ENCODE measurements at regions not wholly inside any gene's neighbourhood (a gene's known extent, or its start where the extent isn't known, plus 50 kb on each side); places are given as distances from the start of the nearest gene placed in this dataset.

DNA sequence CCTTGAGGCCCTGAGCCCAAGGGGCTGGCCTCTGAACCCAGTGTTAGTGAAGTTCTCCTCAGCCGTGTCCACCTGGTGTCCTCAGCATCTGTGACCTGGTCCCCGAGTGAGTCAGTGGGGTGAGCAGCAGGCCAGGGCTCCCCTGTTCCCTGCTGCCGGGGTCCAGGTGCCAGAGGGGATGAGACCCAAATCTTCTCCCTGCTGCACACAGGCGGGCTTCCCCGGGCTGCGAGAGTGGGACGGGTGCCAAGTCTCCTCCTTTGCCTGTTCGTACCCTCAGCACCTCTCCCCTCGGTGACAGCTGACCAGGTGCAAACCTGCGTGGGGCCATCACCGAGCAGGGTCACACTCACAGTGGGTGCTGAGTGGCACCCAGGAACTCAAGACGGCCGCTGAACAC lies 514.5 kb downstream of the TBC1D22A start:
- FAIRE-seq, result no peak
- H4K20me1 ChIP-seq (ENCODE audit: insufficient read depth, low read length), result no peaks in the 10 kb centered on the region
- H3K27ac ChIP-seq (ENCODE audit: extremely low read length, insufficient read depth, low read length), result no peak overlapping the region
- CTCF ChIA-PET (ENCODE audit: low intra/inter-chr PET ratio, low total read pairs), result no interaction called here
- no peaks in the 10 kb centered on the region for H3K79me2 ChIP-seq (ENCODE audit: insufficient read depth, low read length)
- H3K27me3 ChIP-seq (ENCODE audit: control insufficient read depth in 1 of 2, insufficient read depth in 2 of 2, low read length in 2 of 2), result peaks cover 5 to 55% of the 10 kb centered on the region in 2 experiments
- H3K4me3 ChIP-seq (replicated peaks in 1 of 3; ENCODE audit: insufficient read depth in 1 of 3, low read depth in 2 of 3, low read length in 3 of 3), result no peak overlapping the region
- TF ChIP-seq, protein P1, sequence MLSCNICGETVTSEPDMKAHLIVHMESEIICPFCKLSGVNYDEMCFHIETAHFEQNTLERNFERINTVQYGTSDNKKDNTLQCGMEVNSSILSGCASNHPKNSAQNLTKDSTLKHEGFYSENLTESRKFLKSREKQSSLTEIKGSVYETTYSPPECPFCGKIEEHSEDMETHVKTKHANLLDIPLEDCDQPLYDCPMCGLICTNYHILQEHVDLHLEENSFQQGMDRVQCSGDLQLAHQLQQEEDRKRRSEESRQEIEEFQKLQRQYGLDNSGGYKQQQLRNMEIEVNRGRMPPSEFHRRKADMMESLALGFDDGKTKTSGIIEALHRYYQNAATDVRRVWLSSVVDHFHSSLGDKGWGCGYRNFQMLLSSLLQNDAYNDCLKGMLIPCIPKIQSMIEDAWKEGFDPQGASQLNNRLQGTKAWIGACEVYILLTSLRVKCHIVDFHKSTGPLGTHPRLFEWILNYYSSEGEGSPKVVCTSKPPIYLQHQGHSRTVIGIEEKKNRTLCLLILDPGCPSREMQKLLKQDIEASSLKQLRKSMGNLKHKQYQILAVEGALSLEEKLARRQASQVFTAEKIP (CRISPR knock-in tag; IDR thresholded peaks at IDR 0.05; ENCODE audit: borderline replicate concordance), result no peak
- no peak for TF ChIP-seq ZFAT (CRISPR knock-in tag; conservative IDR thresholded peaks at IDR 0.05)
- no peak for TF ChIP-seq ZNF784 (CRISPR knock-in tag; IDR thresholded peaks at IDR 0.05; ENCODE audit: borderline replicate concordance)
- TF ChIP-seq TBL1XR1 (IDR thresholded peaks at IDR 0.05; ENCODE audit: borderline replicate concordance, low read length, partially characterized antibody), result no peak
- TF ChIP-seq MBNL3 (CRISPR knock-in tag; conservative IDR thresholded peaks at IDR 0.05), result no peak
- no peak for TF ChIP-seq RBM22 (optimal IDR thresholded peaks at IDR 0.05; ENCODE audit: low read length)
- TF ChIP-seq ZNF180 (CRISPR knock-in tag; IDR thresholded peaks at IDR 0.05; ENCODE audit: borderline replicate concordance, low read depth), result no peak
- TF ChIP-seq SMARCE1 (IDR thresholded peaks at IDR 0.05; ENCODE audit: borderline replicate concordance), result no peak
- no peak for TF ChIP-seq PREB (CRISPR knock-in tag; IDR thresholded peaks at IDR 0.05)
- TF ChIP-seq HOXA9 (CRISPR knock-in tag; IDR thresholded peaks at IDR 0.05; ENCODE audit: borderline replicate concordance), result no peak
- no peak for TF ChIP-seq PAF1 (CRISPR knock-in tag; IDR thresholded peaks at IDR 0.05)
- H3K4me1 ChIP-seq (ENCODE audit: insufficient read depth, low read length), result no peaks in the 10 kb centered on the region
- intact Hi-C loops (cut with micrococcal nuclease; ENCODE audit: unreplicated experiment) (no loop called here), in situ Hi-C loops (cut with HindIII; ENCODE audit: extremely low pct_ligation_motif_present, low pct_unique_long_range_greater_than_20kb) (no loop called here)
- BruUV-seq (replicated peaks), result no TSS peak
- no peak for DNase-seq (ENCODE audit: low spot score)
- H3K4me2 ChIP-seq (ENCODE audit: low read depth, low read length), result no peak overlapping the region
- H3K36me3 ChIP-seq (replicated peaks in 1 of 2; ENCODE audit: control insufficient read depth in 1 of 2, insufficient read depth in 2 of 2, low read length in 2 of 2), result no peaks in the 10 kb centered on the region
- no peak for ATAC-seq
- H3K9me3 ChIP-seq (ENCODE audit: low read length), result no peaks in the 10 kb centered on the region
- 14% methylated on average over 4 of the region's 13 CpGs for WGBS (ENCODE audit: low lambda C conversion rate)
- H3K9ac ChIP-seq (ENCODE audit: insufficient read depth, low read depth, low read length), result no peak overlapping the region
- POLR2A ChIA-PET, result no interaction called here
- H2AFZ ChIP-seq (ENCODE audit: low read length), result no peak overlapping the region

Data from HepG2 (cell line).